ENCODE measurements at regions not wholly inside any gene's neighbourhood (a gene's known extent, or its start where the extent isn't known, plus 50 kb on each side); places are given as distances from the start of the nearest gene placed in this dataset.

- no peak for DNase-seq (ENCODE audit: low read depth, low spot score)
Measured at GRCh38 chr12:92000597-92000996, 145.0 kb downstream of the BTG1 start.

GRCh38 chr12:91999823-92000222 lies 145.8 kb downstream of the BTG1 start:
- no peak for DNase-seq (ENCODE audit: low read depth, low spot score)

- DNase-seq (ENCODE audit: low read depth, low spot score), result no peak
Measured at GRCh38 chr12:91998316-91998715, 147.3 kb downstream of the BTG1 start.

GRCh38 chr12:91994208-91994797 lies 151.3 kb downstream of the BTG1 start:
- no peak for DNase-seq (ENCODE audit: low read depth, low spot score)

GRCh38 chr12:91993287-91994017 lies 152.2 kb downstream of the BTG1 start:
- DNase-seq (ENCODE audit: low read depth, low spot score), result no peak

GRCh38 chr12:91991399-91992187 lies 154.1 kb downstream of the BTG1 start:
- DNase-seq (ENCODE audit: low read depth, low spot score), result no peak

- no peak for DNase-seq (ENCODE audit: low read depth, low spot score)
Measured at GRCh38 chr12:91990525-91990924, 155.1 kb downstream of the BTG1 start.

GRCh38 chr12:91989143-91989542 lies 156.5 kb downstream of the BTG1 start:
- no peak for DNase-seq (ENCODE audit: low read depth, low spot score)

- DNase-seq (ENCODE audit: low read depth, low spot score), result no peak
Measured at GRCh38 chr12:91988086-91988923, 157.3 kb downstream of the BTG1 start.

- peak; percentile 26 for DNase-seq (ENCODE audit: low read depth, low spot score)
Measured at GRCh38 chr12:91986084-91986483, 159.6 kb downstream of the BTG1 start.

GRCh38 chr12:91985002-91985787 lies 160.5 kb downstream of the BTG1 start:
- DNase-seq (ENCODE audit: low read depth, low spot score), result no peak

- no peak for DNase-seq (ENCODE audit: low read depth, low spot score)
Measured at GRCh38 chr12:91984556-91984955, 161.1 kb downstream of the BTG1 start.

- no peak for DNase-seq (ENCODE audit: low read depth, low spot score)
Measured at GRCh38 chr12:91983935-91984334, 161.7 kb downstream of the BTG1 start.

- no peak for DNase-seq (ENCODE audit: low read depth, low spot score)
Measured at GRCh38 chr12:91982946-91983345, 162.7 kb downstream of the BTG1 start.

GRCh38 chr12:91980389-91980821 lies 165.2 kb downstream of the BTG1 start:
- no peak for DNase-seq (ENCODE audit: low read depth, low spot score)

GRCh38 chr12:91978143-91978542 lies 167.5 kb downstream of the BTG1 start:
- DNase-seq (ENCODE audit: low read depth, low spot score), result no peak

GRCh38 chr12:91975891-91976290 lies 169.8 kb downstream of the BTG1 start:
- DNase-seq (ENCODE audit: low read depth, low spot score), result no peak

GRCh38 chr12:91974541-91975085 lies 171.0 kb downstream of the BTG1 start:
- DNase-seq (ENCODE audit: low read depth, low spot score), result no peak

GRCh38 chr12:91973813-91974212 lies 171.8 kb downstream of the BTG1 start:
- DNase-seq (ENCODE audit: low read depth, low spot score), result no peak

GRCh38 chr12:91972896-91973295 lies 172.8 kb downstream of the BTG1 start:
- no peak for DNase-seq (ENCODE audit: low read depth, low spot score)

GRCh38 chr12:91968777-91969171 lies 176.9 kb downstream of the BTG1 start:
- no peak for DNase-seq (ENCODE audit: low read depth, low spot score)
